ENCODE measurements at regions not wholly inside any gene's neighbourhood (a gene's known extent, or its start where the extent isn't known, plus 50 kb on each side); places are given as distances from the start of the nearest gene placed in this dataset.

DNA sequence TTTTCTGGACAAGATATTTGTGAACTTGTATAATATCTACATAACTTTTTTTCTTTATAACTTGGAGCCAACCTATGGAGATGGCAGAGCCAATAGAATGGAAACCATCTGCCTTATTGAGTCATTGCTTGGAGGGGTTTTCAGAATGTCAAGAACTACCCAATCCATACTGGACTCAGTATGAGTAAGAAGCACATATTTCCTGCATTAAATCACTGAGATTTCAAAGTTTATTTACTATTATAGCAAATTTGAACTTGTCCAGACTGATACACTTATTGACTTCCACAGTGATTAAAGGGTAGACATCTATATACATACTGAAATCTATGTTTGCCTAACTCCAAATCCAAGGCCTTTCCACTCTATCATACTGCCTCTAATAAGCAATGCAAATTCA lies 704.0 kb downstream of the KCNA4 start:
- TF ChIP-seq, protein P1, sequence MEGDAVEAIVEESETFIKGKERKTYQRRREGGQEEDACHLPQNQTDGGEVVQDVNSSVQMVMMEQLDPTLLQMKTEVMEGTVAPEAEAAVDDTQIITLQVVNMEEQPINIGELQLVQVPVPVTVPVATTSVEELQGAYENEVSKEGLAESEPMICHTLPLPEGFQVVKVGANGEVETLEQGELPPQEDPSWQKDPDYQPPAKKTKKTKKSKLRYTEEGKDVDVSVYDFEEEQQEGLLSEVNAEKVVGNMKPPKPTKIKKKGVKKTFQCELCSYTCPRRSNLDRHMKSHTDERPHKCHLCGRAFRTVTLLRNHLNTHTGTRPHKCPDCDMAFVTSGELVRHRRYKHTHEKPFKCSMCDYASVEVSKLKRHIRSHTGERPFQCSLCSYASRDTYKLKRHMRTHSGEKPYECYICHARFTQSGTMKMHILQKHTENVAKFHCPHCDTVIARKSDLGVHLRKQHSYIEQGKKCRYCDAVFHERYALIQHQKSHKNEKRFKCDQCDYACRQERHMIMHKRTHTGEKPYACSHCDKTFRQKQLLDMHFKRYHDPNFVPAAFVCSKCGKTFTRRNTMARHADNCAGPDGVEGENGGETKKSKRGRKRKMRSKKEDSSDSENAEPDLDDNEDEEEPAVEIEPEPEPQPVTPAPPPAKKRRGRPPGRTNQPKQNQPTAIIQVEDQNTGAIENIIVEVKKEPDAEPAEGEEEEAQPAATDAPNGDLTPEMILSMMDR (IDR thresholded peaks at IDR 0.05; ENCODE audit: insufficient read depth, low read depth, low read length) = no peak
- no peak for TF ChIP-seq EZH2 (IDR thresholded peaks at IDR 0.05; ENCODE audit: insufficient read depth, low read length)
